ENCODE measurements at regions not wholly inside any gene's neighbourhood (a gene's known extent, or its start where the extent isn't known, plus 50 kb on each side); places are given as distances from the start of the nearest gene placed in this dataset.

GRCh38 chr16:31710134-31710533, 163.5 kb upstream of the ZNF267 start:
- Mint-ChIP-seq H3K27ac (no peak overlapping the region), H3K4me3 (no peak overlapping the region), H3K9me3 (no peaks in the 10 kb centered on the region; the same call in 2 of the 3 replicates), H3K36me3 (ENCODE audit: low read depth) (peaks cover 46% of the 10 kb centered on the region), H3K27me3 (ENCODE audit: insufficient read depth, low read depth, poor library complexity) (peaks cover 19% of the 10 kb centered on the region), H3K4me1 (peaks cover 26% of the 10 kb centered on the region)
- Histone ChIP-seq H3K4me3 (no peak overlapping the region), H3K4me1 (ENCODE audit: insufficient read depth) (peaks cover 21% of the 10 kb centered on the region), H3F3A (replicated peaks; ENCODE audit: low read depth) (no peaks in the 10 kb centered on the region), H3K9me2 (ENCODE audit: insufficient read depth) (no peaks in the 10 kb centered on the region), H3K27ac (ENCODE audit: low read depth) (no peak overlapping the region), H4K20me1 (replicated peaks; ENCODE audit: insufficient read depth) (0 out of 2 replicates have a peak, but pooled peaks cover 3% of the 10 kb centered on the region), H3K36me3 (ENCODE audit: insufficient read depth) (no peaks in the 10 kb centered on the region; the same call in 1 of the 2 replicates), H3K27me3 (ENCODE audit: insufficient read depth) (no peaks in the 10 kb centered on the region), H3K4me2 (no peak overlapping the region), H3K79me2 (replicated peaks; ENCODE audit: insufficient read depth) (peaks cover 15% of the 10 kb centered on the region), H2AFZ (no peak overlapping the region)
- no peak for DNase-seq (ENCODE audit: low spot score)
- ATAC-seq = no peak
- TF ChIP-seq ZNF462 (CRISPR knock-in tag; IDR thresholded peaks at IDR 0.05) = no peak
- no peak for TF ChIP-seq EZH2 (IDR thresholded peaks at IDR 0.05; ENCODE audit: low read depth, unreplicated experiment)
- no peak for TF ChIP-seq ETS1 (IDR thresholded peaks at IDR 0.05)
- TF ChIP-seq STAT1 (IDR thresholded peaks at IDR 0.05; ENCODE audit: unreplicated experiment) = no peak
- TF ChIP-seq ZNF114 (CRISPR knock-in tag; IDR thresholded peaks at IDR 0.05) = no peak
- TF ChIP-seq CREB1 (CRISPR knock-in tag; IDR thresholded peaks at IDR 0.05; ENCODE audit: low read depth) = no peak
- no peak for TF ChIP-seq POLR2AphosphoS5 (IDR thresholded peaks at IDR 0.05; ENCODE audit: low read depth)
- no peak for TF ChIP-seq CTCF (conservative IDR thresholded peaks at IDR 0.05; ENCODE audit: low read depth in 2 of 2)
- no peak for TF ChIP-seq NANOG (IDR thresholded peaks at IDR 0.05; ENCODE audit: borderline replicate concordance)
